HG03457 (cell line): ENCODE measurements at regions not wholly inside any gene's neighbourhood (a gene's known extent, or its start where the extent isn't known, plus 50 kb on each side); places are given as distances from the start of the nearest gene placed in this dataset.
"Not testable (repeated sequence)": the region's sequence is repeated elsewhere in the genome, so short reads cannot be mapped to it uniquely, and the experiment has no call there.

ENCODE experiments used
- ATAC-seq: cut with Tn5 transposase; IDR thresholded peaks from one replicate; pipeline ENCODE4 v1.9.1; 2021; ENCODE audit warnings: moderate number of reproducible peaks; ENCODE audit not compliant: unreplicated experiment

- no peak for ATAC-seq
These were observed 127.1 kb upstream of the PTPRZ1 start for GRCh38 chr7:121745856-121746255.

GRCh38 chr7:121744877-121745276 is 128.1 kb upstream of the PTPRZ1 start:
- no peak for ATAC-seq

- ATAC-seq = no peak
These were observed 128.6 kb upstream of the PTPRZ1 start for GRCh38 chr7:121744319-121744718.

GRCh38 chr7:121741896-121742295 is 131.1 kb upstream of the PTPRZ1 start:
- ATAC-seq = no peak

- ATAC-seq = no peak
These were observed 133.5 kb upstream of the PTPRZ1 start for GRCh38 chr7:121739465-121739864.

- no peak for ATAC-seq
These were observed 142.1 kb upstream of the PTPRZ1 start for GRCh38 chr7:121730869-121731268.

GRCh38 chr7:121714559-121715303 is 158.2 kb upstream of the PTPRZ1 start:
- no peak for ATAC-seq

- ATAC-seq = not testable (repeated sequence)
These were observed 160.0 kb upstream of the PTPRZ1 start for GRCh38 chr7:121712961-121713360.

- ATAC-seq = no peak
These were observed 175.1 kb upstream of the PTPRZ1 start for GRCh38 chr7:121697731-121698316.

GRCh38 chr7:121696954-121697353 is 176.0 kb upstream of the PTPRZ1 start:
- ATAC-seq = no peak

GRCh38 chr7:121689749-121690148 is 183.2 kb upstream of the PTPRZ1 start:
- no peak for ATAC-seq

GRCh38 chr7:121681700-121682099 is 191.3 kb upstream of the PTPRZ1 start:
- ATAC-seq = no peak

- ATAC-seq = no peak
These were observed 196.8 kb upstream of the PTPRZ1 start for GRCh38 chr7:121676168-121676567.

- not testable (repeated sequence) for ATAC-seq
These were observed 198.5 kb upstream of the PTPRZ1 start for GRCh38 chr7:121674455-121674854.

- no peak for ATAC-seq
These were observed 203.8 kb upstream of the PTPRZ1 start for GRCh38 chr7:121669144-121669543.

GRCh38 chr7:121666306-121666705 is 206.7 kb upstream of the PTPRZ1 start:
- ATAC-seq = no peak

- ATAC-seq = no peak
These were observed 229.6 kb upstream of the PTPRZ1 start for GRCh38 chr7:121643320-121643719.

GRCh38 chr7:121639705-121640104 is 233.3 kb upstream of the PTPRZ1 start:
- ATAC-seq = no peak

- no peak for ATAC-seq
These were observed 234.7 kb upstream of the PTPRZ1 start for GRCh38 chr7:121638286-121638685.

- ATAC-seq = no peak
These were observed 238.2 kb upstream of the FAM3C start for GRCh38 chr7:121634356-121634755.

- no peak for ATAC-seq
These were observed 237.1 kb upstream of the FAM3C start for GRCh38 chr7:121633186-121633585.

- no peak for ATAC-seq
These were observed 228.8 kb upstream of the FAM3C start for GRCh38 chr7:121624958-121625357.
